ENCODE measurements at regions not wholly inside any gene's neighbourhood (a gene's known extent, or its start where the extent isn't known, plus 50 kb on each side); places are given as distances from the start of the nearest gene placed in this dataset.

DNA sequence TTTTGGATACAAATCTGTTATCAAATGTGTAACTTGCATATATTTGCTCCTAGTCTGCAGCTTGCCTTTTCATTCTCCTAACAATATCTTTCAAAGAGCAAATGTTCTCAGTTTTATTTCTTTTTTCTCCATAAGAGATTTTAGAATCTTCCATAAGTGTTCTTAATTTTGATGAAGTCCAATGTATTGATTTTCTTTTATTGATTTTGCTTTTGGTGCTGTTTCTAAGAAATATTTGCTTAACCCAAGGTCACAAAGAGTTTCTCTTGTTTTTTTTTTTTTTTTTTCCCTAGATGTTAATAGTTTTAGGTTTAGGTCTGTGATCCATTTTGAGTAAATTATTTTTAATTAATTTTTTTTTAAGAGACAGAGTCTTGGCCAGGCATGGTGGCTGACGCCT lies 75.8 kb upstream of the SPRED2 start:
- TF ChIP-seq, protein P1, sequence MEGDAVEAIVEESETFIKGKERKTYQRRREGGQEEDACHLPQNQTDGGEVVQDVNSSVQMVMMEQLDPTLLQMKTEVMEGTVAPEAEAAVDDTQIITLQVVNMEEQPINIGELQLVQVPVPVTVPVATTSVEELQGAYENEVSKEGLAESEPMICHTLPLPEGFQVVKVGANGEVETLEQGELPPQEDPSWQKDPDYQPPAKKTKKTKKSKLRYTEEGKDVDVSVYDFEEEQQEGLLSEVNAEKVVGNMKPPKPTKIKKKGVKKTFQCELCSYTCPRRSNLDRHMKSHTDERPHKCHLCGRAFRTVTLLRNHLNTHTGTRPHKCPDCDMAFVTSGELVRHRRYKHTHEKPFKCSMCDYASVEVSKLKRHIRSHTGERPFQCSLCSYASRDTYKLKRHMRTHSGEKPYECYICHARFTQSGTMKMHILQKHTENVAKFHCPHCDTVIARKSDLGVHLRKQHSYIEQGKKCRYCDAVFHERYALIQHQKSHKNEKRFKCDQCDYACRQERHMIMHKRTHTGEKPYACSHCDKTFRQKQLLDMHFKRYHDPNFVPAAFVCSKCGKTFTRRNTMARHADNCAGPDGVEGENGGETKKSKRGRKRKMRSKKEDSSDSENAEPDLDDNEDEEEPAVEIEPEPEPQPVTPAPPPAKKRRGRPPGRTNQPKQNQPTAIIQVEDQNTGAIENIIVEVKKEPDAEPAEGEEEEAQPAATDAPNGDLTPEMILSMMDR (IDR thresholded peaks at IDR 0.05; ENCODE audit: insufficient read depth, low read length, poor library complexity, severe bottlenecking): no peak
- no peak for TF ChIP-seq EZH2phosphoT487 (conservative IDR thresholded peaks at IDR 0.05; ENCODE audit: low read length)
